Right lobe of liver (tissue), 6 donors: ENCODE measurements at regions not wholly inside any gene's neighbourhood (a gene's known extent, or its start where the extent isn't known, plus 50 kb on each side); places are given as distances from the start of the nearest gene placed in this dataset.
A peak's percentile ranks its signal among the peaks of the same experiment; 100 is the strongest.

ENCODE experiments used
- ATAC-seq, 4 donors: fragments of 200-7000 bp; cut with Tn5 transposase; one replicate each; pipeline ENCODE4 v1.9.1; 2020; ENCODE audit warnings: mild to moderate bottlenecking in 4 of 4, moderate library complexity in 4 of 4
- DNase-seq, 3 donors: peaks; one replicate each; pipeline ENCODE4 v3.0.0-alpha.2; 2020
- H3K27ac ChIP-seq, 3 donors: fragments of 200-600 bp; one replicate each; pipeline ENCODE4 v1.8.0; 2022
- H3K27me3 ChIP-seq, 2 donors: fragments of 200-600 bp; one replicate each; pipeline ENCODE4 v1.8.0; 2022
- H3K36me3 ChIP-seq, 4 donors: fragments of 200-600 bp; sonication (generic) in 1 of 4; one replicate each; pipeline versions ENCODE4 v1.5.1 to v1.8.0; 2017 to 2022; ENCODE audit warnings: control low read depth in 1 of 4
- H3K4me1 ChIP-seq, 4 donors: fragments of 200-600 bp; sonication (generic) in 1 of 4; one replicate each; pipeline versions ENCODE4 v1.5.1 to v1.8.0; 2017 to 2022; ENCODE audit warnings: control low read depth in 1 of 4
- H3K4me3 ChIP-seq, 3 donors: fragments of 200-600 bp; one replicate each; pipeline ENCODE4 v1.8.0; 2022
- H3K9me3 ChIP-seq, 4 donors: fragments of 200-600 bp; sonication (generic) in 1 of 4; one replicate each; pipeline versions ENCODE4 v1.5.1 to v1.8.0; 2017 to 2022; ENCODE audit warnings: control low read depth in 1 of 4
- POLR2A ChIP-seq: fragments of 450-650 bp; IDR thresholded peaks from one replicate; pipeline ENCODE4 v1.6.1; 2017; ENCODE audit warnings: antibody characterized with exemption, mild to moderate bottlenecking
- WGBS: methylation state at CpG from one replicate; pipeline ENCODE4 v1.1.6; 2018; ENCODE audit warnings: low coverage, low lambda C conversion rate; ENCODE audit not compliant: insufficient coverage; ENCODE audit errors: missing lambda C conversion rate; 5-methylcytosine and 5-hydroxymethylcytosine counted together
- intact Hi-C, 2 donors: fragments of 100-400 bp; cut with DNase I; formaldehyde crosslinking; loops; one replicate each; pipeline versions ENCODE4 v1.11.2 to v1.14.1; 2022
- TF ChIP-seq, protein P1 (sequence below), 4 donors: fragments of 200-600 bp in 3 of 4; fragments of 450-650 bp in 1 of 4; IDR thresholded peaks; one replicate each; pipeline versions ENCODE4 v1.5.1 to v1.8.0; 2016 to 2022; ENCODE audit warnings: antibody characterized with exemption in 4 of 4, mild to moderate bottlenecking in 2 of 4
- donor health status: DM: no; HTN: yes; CAD: no.
- donor health status: DM: no; HTN: no; CAD: no.
- donor health status: DM: no; HTN: no; CAD: no.
- donor health status: DM: no; HTN: yes; CAD: no.
- donor health status: DM: no; HTN: yes; CAD: no.

DNA sequence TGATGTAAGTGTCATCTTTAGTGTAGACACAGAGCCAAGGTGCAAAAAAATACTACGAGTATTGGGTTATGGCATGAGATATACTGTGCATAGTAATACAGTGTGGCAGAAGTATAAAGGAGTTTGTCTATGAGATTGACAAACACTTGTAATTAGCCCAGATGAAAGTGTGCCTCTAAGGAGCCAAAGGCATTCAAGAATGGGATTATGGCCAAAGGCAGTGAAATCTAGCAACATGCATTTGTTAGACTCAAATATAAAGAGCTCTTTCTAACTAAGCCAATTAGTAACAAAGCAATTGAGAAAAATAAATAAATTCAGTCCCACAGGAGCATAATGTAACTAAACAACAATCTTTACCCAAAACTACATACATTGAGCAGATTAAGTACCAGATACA, 1761.8 kb downstream of the SUCLG1 start:
- no peaks in the 10 kb centered on the region for H3K27me3 ChIP-seq
- no peak for ATAC-seq
- no peaks in the 10 kb centered on the region for H3K9me3 ChIP-seq
- TF ChIP-seq, protein P1, sequence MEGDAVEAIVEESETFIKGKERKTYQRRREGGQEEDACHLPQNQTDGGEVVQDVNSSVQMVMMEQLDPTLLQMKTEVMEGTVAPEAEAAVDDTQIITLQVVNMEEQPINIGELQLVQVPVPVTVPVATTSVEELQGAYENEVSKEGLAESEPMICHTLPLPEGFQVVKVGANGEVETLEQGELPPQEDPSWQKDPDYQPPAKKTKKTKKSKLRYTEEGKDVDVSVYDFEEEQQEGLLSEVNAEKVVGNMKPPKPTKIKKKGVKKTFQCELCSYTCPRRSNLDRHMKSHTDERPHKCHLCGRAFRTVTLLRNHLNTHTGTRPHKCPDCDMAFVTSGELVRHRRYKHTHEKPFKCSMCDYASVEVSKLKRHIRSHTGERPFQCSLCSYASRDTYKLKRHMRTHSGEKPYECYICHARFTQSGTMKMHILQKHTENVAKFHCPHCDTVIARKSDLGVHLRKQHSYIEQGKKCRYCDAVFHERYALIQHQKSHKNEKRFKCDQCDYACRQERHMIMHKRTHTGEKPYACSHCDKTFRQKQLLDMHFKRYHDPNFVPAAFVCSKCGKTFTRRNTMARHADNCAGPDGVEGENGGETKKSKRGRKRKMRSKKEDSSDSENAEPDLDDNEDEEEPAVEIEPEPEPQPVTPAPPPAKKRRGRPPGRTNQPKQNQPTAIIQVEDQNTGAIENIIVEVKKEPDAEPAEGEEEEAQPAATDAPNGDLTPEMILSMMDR (IDR thresholded peaks at IDR 0.05), result no peak
- no peak for TF ChIP-seq POLR2A
- no peak for DNase-seq
- intact Hi-C loops, result no loop called here
- 44% methylated on average over 1 of the region's 1 CpG for WGBS
- no peaks in the 10 kb centered on the region for H3K4me1 ChIP-seq
- H3K36me3 ChIP-seq, result no peaks in the 10 kb centered on the region
- H3K27ac ChIP-seq, result no peak overlapping the region
- H3K4me3 ChIP-seq, result no peak overlapping the region

- no peak overlapping the region for H3K4me3 ChIP-seq
- no peaks in the 10 kb centered on the region for H3K4me1 ChIP-seq
- no peak for TF ChIP-seq POLR2A
- TF ChIP-seq, protein P1 (IDR thresholded peaks at IDR 0.05), result no peak
- no peak overlapping the region for H3K27ac ChIP-seq
- no peaks in the 10 kb centered on the region for H3K9me3 ChIP-seq
- WGBS, result 70% methylated on average over 2 of the region's 2 CpGs
- ATAC-seq (no peak), DNase-seq (no peak)
- H3K36me3 ChIP-seq, result no peaks in the 10 kb centered on the region
- intact Hi-C loops, result no loop called here
- H3K27me3 ChIP-seq, result no peaks in the 10 kb centered on the region
Observed at GRCh38 chr2:82694431-82694830, 1764.6 kb downstream of the SUCLG1 start.

- no peak overlapping the region for H3K4me3 ChIP-seq
- no peaks in the 10 kb centered on the region for H3K27me3 ChIP-seq
- H3K9me3 ChIP-seq, result no peaks in the 10 kb centered on the region
- intact Hi-C loops, result no loop called here
- 65% methylated on average over 2 of the region's 2 CpGs for WGBS
- H3K4me1 ChIP-seq, result no peaks in the 10 kb centered on the region
- no peaks in the 10 kb centered on the region for H3K36me3 ChIP-seq
- peak in 2 of 4 donors; percentile 22 to 43 for ATAC-seq
- H3K27ac ChIP-seq, result no peak overlapping the region
- no peak for DNase-seq
- no peak for TF ChIP-seq POLR2A
- TF ChIP-seq, protein P1 (IDR thresholded peaks at IDR 0.05), result no peak
Observed at GRCh38 chr2:82690757-82691411, 1768.2 kb downstream of the SUCLG1 start.

DNA sequence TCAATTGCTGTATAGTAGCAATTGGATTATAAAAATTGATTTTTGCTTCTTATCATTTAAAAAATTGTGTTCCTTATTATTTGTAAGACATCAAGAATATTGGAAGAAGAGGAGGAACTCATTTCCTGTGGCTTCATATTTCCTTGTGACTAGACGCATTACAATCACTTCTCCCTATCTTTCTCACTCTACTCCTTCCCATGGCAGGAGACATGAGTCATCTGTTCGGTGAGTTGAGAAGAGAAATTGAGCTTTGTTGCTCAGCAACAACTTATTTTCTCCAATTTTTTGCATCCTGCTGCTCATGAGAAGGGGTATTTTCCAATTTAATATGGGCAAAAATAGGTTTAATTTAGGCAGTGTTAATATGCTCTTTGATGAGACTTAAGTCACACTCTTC, 1783.9 kb downstream of the SUCLG1 start:
- DNase-seq (no peak), ATAC-seq (no peak)
- no peaks in the 10 kb centered on the region for H3K36me3 ChIP-seq
- no peaks in the 10 kb centered on the region for H3K9me3 ChIP-seq
- no peak overlapping the region for H3K4me3 ChIP-seq
- H3K4me1 ChIP-seq, result no peaks in the 10 kb centered on the region
- intact Hi-C loops, result no loop called here
- 30% methylated on average over 2 of the region's 2 CpGs for WGBS
- H3K27me3 ChIP-seq, result no peaks in the 10 kb centered on the region
- TF ChIP-seq, protein P1 (IDR thresholded peaks at IDR 0.05), result no peak
- TF ChIP-seq POLR2A, result no peak
- no peak overlapping the region for H3K27ac ChIP-seq

DNA sequence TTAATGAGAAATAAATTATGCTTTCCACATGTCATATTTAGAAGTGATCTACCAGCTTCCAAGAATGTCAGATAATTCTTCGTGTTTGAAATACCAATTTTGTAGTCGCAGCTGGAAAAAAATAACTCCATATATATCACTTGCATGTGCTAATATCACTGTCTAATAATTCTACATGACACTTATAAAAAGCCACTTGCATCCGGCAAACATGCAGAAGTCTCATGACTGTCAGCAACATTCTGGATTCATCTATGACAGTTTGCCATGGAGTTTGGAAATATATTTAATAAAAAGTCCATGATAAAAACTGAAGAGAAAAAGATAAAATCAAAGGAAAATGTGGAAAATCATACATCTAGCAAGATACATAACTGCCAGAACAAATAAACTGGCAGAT, 1784.4 kb downstream of the SUCLG1 start:
- no peak for DNase-seq
- no peaks in the 10 kb centered on the region for H3K27me3 ChIP-seq
- ATAC-seq, result no peak
- no peak overlapping the region for H3K27ac ChIP-seq
- H3K9me3 ChIP-seq, result no peaks in the 10 kb centered on the region
- 50% methylated on average over 3 of the region's 3 CpGs for WGBS
- intact Hi-C loops, result no loop called here
- H3K36me3 ChIP-seq, result no peaks in the 10 kb centered on the region
- H3K4me3 ChIP-seq, result no peak overlapping the region
- no peak for TF ChIP-seq POLR2A
- TF ChIP-seq, protein P1 (IDR thresholded peaks at IDR 0.05), result no peak
- no peaks in the 10 kb centered on the region for H3K4me1 ChIP-seq
